Skeletal muscle tissue (tissue), 3 donors: ENCODE measurements at regions not wholly inside any gene's neighbourhood (a gene's known extent, or its start where the extent isn't known, plus 50 kb on each side); places are given as distances from the start of the nearest gene placed in this dataset.

ENCODE experiments used
- H3K27ac ChIP-seq: one replicate; pipeline ENCODE4 v1.7.0; 2013; ENCODE audit warnings: mild to moderate bottlenecking, low read depth, low read length, inconsistent platforms
- H3K27me3 ChIP-seq, 3 donors: one replicate each; pipeline ENCODE4 v1.7.0; 2013; ENCODE audit warnings: low read length in 3 of 3; ENCODE audit not compliant: control insufficient read depth in 3 of 3, insufficient read depth in 3 of 3
- H3K36me3 ChIP-seq, 3 donors: one replicate each; pipeline ENCODE4 v1.7.0; 2013; ENCODE audit warnings: low read length in 3 of 3; ENCODE audit not compliant: control insufficient read depth in 3 of 3, insufficient read depth in 3 of 3
- H3K4me1 ChIP-seq, 3 donors: one replicate each; pipeline ENCODE4 v1.7.0; 2013; ENCODE audit warnings: low read length in 3 of 3, mild to moderate bottlenecking in 3 of 3; ENCODE audit not compliant: control insufficient read depth in 3 of 3, insufficient read depth in 3 of 3
- H3K4me3 ChIP-seq, 3 donors: one replicate each; pipeline ENCODE4 v1.7.0; 2013; ENCODE audit warnings: low read length in 3 of 3
- H3K9ac ChIP-seq, 3 donors: one replicate each; pipeline ENCODE4 v1.7.0; 2013; ENCODE audit warnings: low read length in 3 of 3, mild to moderate bottlenecking in 3 of 3, moderate library complexity in 2 of 3, low read depth in 1 of 3
- H3K9me3 ChIP-seq, 3 donors: one replicate each; pipeline ENCODE4 v1.7.0; 2013; ENCODE audit warnings: low read length in 3 of 3; ENCODE audit not compliant: control insufficient read depth in 3 of 3
- donor health status: Osteomylitis.

GRCh38 chr2:16197504-16198147, 257.3 kb downstream of the MYCN start:
- no peak overlapping the region for H3K27ac ChIP-seq
- peaks cover 0 to 2% (median 0%) of the 10 kb centered on the region in 3 donors for H3K9me3 ChIP-seq
- no peaks in the 10 kb centered on the region for H3K36me3 ChIP-seq
- no peak overlapping the region for H3K9ac ChIP-seq
- H3K27me3 ChIP-seq, result no peaks in the 10 kb centered on the region
- no peak overlapping the region for H3K4me3 ChIP-seq
- H3K4me1 ChIP-seq, result no peaks in the 10 kb centered on the region

GRCh38 chr2:16196687-16197503, 256.5 kb downstream of the MYCN start:
- no peak overlapping the region for H3K4me3 ChIP-seq

GRCh38 chr2:16195681-16196070, 255.3 kb downstream of the MYCN start:
- H3K27me3 ChIP-seq, result no peaks in the 10 kb centered on the region
- H3K36me3 ChIP-seq, result no peaks in the 10 kb centered on the region
- no peak overlapping the region for H3K4me3 ChIP-seq
- H3K27ac ChIP-seq, result no peak overlapping the region
- no peak overlapping the region for H3K9ac ChIP-seq
- H3K4me1 ChIP-seq, result no peaks in the 10 kb centered on the region
- H3K9me3 ChIP-seq, result peaks cover 0 to 2% (median 0%) of the 10 kb centered on the region in 3 donors

More at GRCh38 chr2:16196687-16197503, 256.5 kb downstream of the MYCN start:
- Histone ChIP-seq H3K27me3 (no peaks in the 10 kb centered on the region), H3K4me1 (no peaks in the 10 kb centered on the region), H3K9ac (no peak overlapping the region), H3K36me3 (no peaks in the 10 kb centered on the region), H3K27ac (no peak overlapping the region), H3K9me3 (peaks cover 0 to 2% (median 0%) of the 10 kb centered on the region in 3 donors)

GRCh38 chr2:16194931-16195680, 254.8 kb downstream of the MYCN start:
- H3K9ac ChIP-seq, result no peak overlapping the region
- no peak overlapping the region for H3K4me3 ChIP-seq
- H3K27me3 ChIP-seq, result no peaks in the 10 kb centered on the region
- peaks cover 0 to 2% (median 0%) of the 10 kb centered on the region in 3 donors for H3K9me3 ChIP-seq
- H3K36me3 ChIP-seq, result no peaks in the 10 kb centered on the region
- no peaks in the 10 kb centered on the region for H3K4me1 ChIP-seq
- H3K27ac ChIP-seq, result no peak overlapping the region

- Histone ChIP-seq H3K9me3 (peaks cover 0 to 2% (median 0%) of the 10 kb centered on the region in 3 donors), H3K36me3 (no peaks in the 10 kb centered on the region), H3K4me1 (no peaks in the 10 kb centered on the region), H3K4me3 (no peak overlapping the region), H3K27ac (no peak overlapping the region), H3K9ac (no peak overlapping the region), H3K27me3 (no peaks in the 10 kb centered on the region)
These were observed 254.2 kb downstream of the MYCN start for GRCh38 chr2:16194530-16194929.

- peaks cover 0 to 2% (median 0%) of the 10 kb centered on the region in 3 donors for H3K9me3 ChIP-seq
- H3K4me1 ChIP-seq, result no peaks in the 10 kb centered on the region
- no peak overlapping the region for H3K9ac ChIP-seq
- no peak overlapping the region for H3K4me3 ChIP-seq
- no peaks in the 10 kb centered on the region for H3K36me3 ChIP-seq
- no peak overlapping the region for H3K27ac ChIP-seq
- H3K27me3 ChIP-seq, result no peaks in the 10 kb centered on the region
These were observed 253.7 kb downstream of the MYCN start for GRCh38 chr2:16194096-16194390.

GRCh38 chr2:16192416-16193216, 252.3 kb downstream of the MYCN start:
- no peak overlapping the region for H3K9ac ChIP-seq
- H3K4me1 ChIP-seq, result no peaks in the 10 kb centered on the region
- H3K27ac ChIP-seq, result no peak overlapping the region
- no peak overlapping the region for H3K4me3 ChIP-seq
- H3K36me3 ChIP-seq, result no peaks in the 10 kb centered on the region
- H3K27me3 ChIP-seq, result no peaks in the 10 kb centered on the region
- peaks cover 0 to 2% (median 0%) of the 10 kb centered on the region in 3 donors for H3K9me3 ChIP-seq

- no peak overlapping the region for H3K27ac ChIP-seq
- no peaks in the 10 kb centered on the region for H3K36me3 ChIP-seq
- H3K9ac ChIP-seq, result no peak overlapping the region
- H3K9me3 ChIP-seq, result peaks cover 0 to 2% (median 0%) of the 10 kb centered on the region in 3 donors
- no peaks in the 10 kb centered on the region for H3K27me3 ChIP-seq
- no peaks in the 10 kb centered on the region for H3K4me1 ChIP-seq
- no peak overlapping the region for H3K4me3 ChIP-seq
These were observed 251.3 kb downstream of the MYCN start for GRCh38 chr2:16191431-16192200.
